ENCODE measurements at regions not wholly inside any gene's neighbourhood (a gene's known extent, or its start where the extent isn't known, plus 50 kb on each side); places are given as distances from the start of the nearest gene placed in this dataset.

- H3K4me3 ChIP-seq (ENCODE audit: low read depth, low read length), result no peak overlapping the region
- no peak for DNase-seq (ENCODE audit: low read depth)
- no peak for TF ChIP-seq CTCF (conservative IDR thresholded peaks at IDR 0.05; ENCODE audit: low read depth, low read length)
Measured at GRCh38 chr5:63346451-63346850, 615.8 kb downstream of the HTR1A start.

GRCh38 chr5:63341442-63341841, 620.8 kb downstream of the HTR1A start:
- H3K4me3 ChIP-seq (ENCODE audit: low read depth, low read length), result no peak overlapping the region
- no peak for TF ChIP-seq CTCF (conservative IDR thresholded peaks at IDR 0.05; ENCODE audit: low read depth, low read length)
- no peak for DNase-seq (ENCODE audit: low read depth)

- TF ChIP-seq CTCF (conservative IDR thresholded peaks at IDR 0.05; ENCODE audit: low read depth, low read length), result no peak
- H3K4me3 ChIP-seq (ENCODE audit: low read depth, low read length), result no peak overlapping the region
- no peak for DNase-seq (ENCODE audit: low read depth)
Measured at GRCh38 chr5:63323926-63324325, 638.3 kb downstream of the HTR1A start.

GRCh38 chr5:63314551-63314950, 647.7 kb downstream of the HTR1A start:
- no peak for TF ChIP-seq CTCF (conservative IDR thresholded peaks at IDR 0.05; ENCODE audit: low read depth, low read length)
- H3K4me3 ChIP-seq (ENCODE audit: low read depth, low read length), result no peak overlapping the region
- DNase-seq (ENCODE audit: low read depth), result no peak

- no peak for TF ChIP-seq CTCF (conservative IDR thresholded peaks at IDR 0.05; ENCODE audit: low read depth, low read length)
- no peak overlapping the region for H3K4me3 ChIP-seq (ENCODE audit: low read depth, low read length)
- no peak for DNase-seq (ENCODE audit: low read depth)
Measured at GRCh38 chr5:63310644-63311043, 651.6 kb downstream of the HTR1A start.

- TF ChIP-seq CTCF (conservative IDR thresholded peaks at IDR 0.05; ENCODE audit: low read depth, low read length), result no peak
- no peak for DNase-seq (ENCODE audit: low read depth)
- H3K4me3 ChIP-seq (ENCODE audit: low read depth, low read length), result no peak overlapping the region
Measured at GRCh38 chr5:63306909-63307308, 655.3 kb downstream of the HTR1A start.

- H3K4me3 ChIP-seq (ENCODE audit: low read depth, low read length), result no peak overlapping the region
- TF ChIP-seq CTCF (conservative IDR thresholded peaks at IDR 0.05; ENCODE audit: low read depth, low read length), result no peak
- DNase-seq (ENCODE audit: low read depth), result no peak
Measured at GRCh38 chr5:63293317-63293716, 668.9 kb downstream of the HTR1A start.

Measured in choroid plexus epithelial cell (primary cell).